ENCODE measurements at regions not wholly inside any gene's neighbourhood (a gene's known extent, or its start where the extent isn't known, plus 50 kb on each side); places are given as distances from the start of the nearest gene placed in this dataset.

GRCh38 chr1:221053889-221054288 lies 174.6 kb downstream of the HLX start:
- TF ChIP-seq, protein P1, sequence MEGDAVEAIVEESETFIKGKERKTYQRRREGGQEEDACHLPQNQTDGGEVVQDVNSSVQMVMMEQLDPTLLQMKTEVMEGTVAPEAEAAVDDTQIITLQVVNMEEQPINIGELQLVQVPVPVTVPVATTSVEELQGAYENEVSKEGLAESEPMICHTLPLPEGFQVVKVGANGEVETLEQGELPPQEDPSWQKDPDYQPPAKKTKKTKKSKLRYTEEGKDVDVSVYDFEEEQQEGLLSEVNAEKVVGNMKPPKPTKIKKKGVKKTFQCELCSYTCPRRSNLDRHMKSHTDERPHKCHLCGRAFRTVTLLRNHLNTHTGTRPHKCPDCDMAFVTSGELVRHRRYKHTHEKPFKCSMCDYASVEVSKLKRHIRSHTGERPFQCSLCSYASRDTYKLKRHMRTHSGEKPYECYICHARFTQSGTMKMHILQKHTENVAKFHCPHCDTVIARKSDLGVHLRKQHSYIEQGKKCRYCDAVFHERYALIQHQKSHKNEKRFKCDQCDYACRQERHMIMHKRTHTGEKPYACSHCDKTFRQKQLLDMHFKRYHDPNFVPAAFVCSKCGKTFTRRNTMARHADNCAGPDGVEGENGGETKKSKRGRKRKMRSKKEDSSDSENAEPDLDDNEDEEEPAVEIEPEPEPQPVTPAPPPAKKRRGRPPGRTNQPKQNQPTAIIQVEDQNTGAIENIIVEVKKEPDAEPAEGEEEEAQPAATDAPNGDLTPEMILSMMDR (conservative IDR thresholded peaks at IDR 0.05; ENCODE audit: low read depth, low read length), result no peak
- TF ChIP-seq EZH2 (IDR thresholded peaks at IDR 0.05; ENCODE audit: low read length, unreplicated experiment), result no peak

All from PC-3 (cell line).